HG02678 (cell line): ENCODE measurements at regions not wholly inside any gene's neighbourhood (a gene's known extent, or its start where the extent isn't known, plus 50 kb on each side); places are given as distances from the start of the nearest gene placed in this dataset.

Experiments used
- ATAC-seq: cut with Tn5 transposase; IDR thresholded peaks from one replicate; pipeline ENCODE4 v1.9.1; 2021; ENCODE audit warnings: mild to moderate bottlenecking, moderate library complexity; ENCODE audit not compliant: unreplicated experiment

GRCh38 chr2:22628906-22629305 lies 756.1 kb upstream of the KLHL29 start:
- no peak for ATAC-seq

- no peak for ATAC-seq
These were observed 750.8 kb upstream of the KLHL29 start for GRCh38 chr2:22634167-22634566.

GRCh38 chr2:22656426-22656825 lies 728.6 kb upstream of the KLHL29 start:
- ATAC-seq: no peak

- ATAC-seq: no peak
These were observed 711.5 kb upstream of the KLHL29 start for GRCh38 chr2:22673529-22673928.

GRCh38 chr2:22683914-22684313 lies 701.1 kb upstream of the KLHL29 start:
- no peak for ATAC-seq

GRCh38 chr2:22690096-22690495 lies 694.9 kb upstream of the KLHL29 start:
- ATAC-seq: no peak

- no peak for ATAC-seq
These were observed 693.3 kb upstream of the KLHL29 start for GRCh38 chr2:22691666-22692065.

GRCh38 chr2:22692746-22693145 lies 692.2 kb upstream of the KLHL29 start:
- no peak for ATAC-seq

GRCh38 chr2:22694300-22694699 lies 690.7 kb upstream of the KLHL29 start:
- no peak for ATAC-seq

GRCh38 chr2:22694856-22695255 lies 690.1 kb upstream of the KLHL29 start:
- no peak for ATAC-seq

- ATAC-seq: no peak
These were observed 687.8 kb upstream of the KLHL29 start for GRCh38 chr2:22697054-22697788.

GRCh38 chr2:22701561-22702160 lies 683.3 kb upstream of the KLHL29 start:
- ATAC-seq: no peak

- ATAC-seq: no peak
These were observed 681.6 kb upstream of the KLHL29 start for GRCh38 chr2:22703286-22703920.

- no peak for ATAC-seq
These were observed 665.6 kb upstream of the KLHL29 start for GRCh38 chr2:22719396-22719795.

- no peak for ATAC-seq
These were observed 655.5 kb upstream of the KLHL29 start for GRCh38 chr2:22729466-22729865.

- no peak for ATAC-seq
These were observed 650.5 kb upstream of the KLHL29 start for GRCh38 chr2:22734373-22735045.

GRCh38 chr2:22737144-22737543 lies 647.8 kb upstream of the KLHL29 start:
- no peak for ATAC-seq

- ATAC-seq: no peak
These were observed 643.8 kb upstream of the KLHL29 start for GRCh38 chr2:22741216-22741615.

- ATAC-seq: peak; percentile 60
These were observed 636.1 kb upstream of the KLHL29 start for GRCh38 chr2:22748909-22749308.

GRCh38 chr2:22753476-22753875 lies 631.5 kb upstream of the KLHL29 start:
- ATAC-seq: no peak

- no peak for ATAC-seq
These were observed 628.5 kb upstream of the KLHL29 start for GRCh38 chr2:22756276-22757043.
